ENCODE measurements at regions not wholly inside any gene's neighbourhood (a gene's known extent, or its start where the extent isn't known, plus 50 kb on each side); places are given as distances from the start of the nearest gene placed in this dataset.

DNA sequence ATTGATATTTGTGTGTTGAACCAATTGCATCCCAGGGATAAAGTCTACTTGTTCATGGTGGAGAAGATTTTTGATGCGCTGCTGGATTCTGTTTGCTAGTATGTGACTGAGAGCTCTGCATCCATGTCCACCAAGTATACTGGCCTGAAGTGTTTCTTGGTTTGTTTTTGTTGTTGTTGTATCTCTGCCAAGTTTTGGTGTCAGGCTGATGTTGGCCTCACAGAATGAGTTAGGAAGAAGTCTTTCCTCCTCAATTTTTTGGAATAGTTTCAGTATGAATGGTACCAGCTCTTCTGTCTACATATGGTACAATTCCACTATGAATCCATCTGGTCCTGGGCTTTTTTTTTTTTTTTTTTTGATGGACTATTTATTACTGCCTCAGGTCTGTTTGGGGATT lies 50.9 kb upstream of the OSTN start:
- TF ChIP-seq, protein P1, sequence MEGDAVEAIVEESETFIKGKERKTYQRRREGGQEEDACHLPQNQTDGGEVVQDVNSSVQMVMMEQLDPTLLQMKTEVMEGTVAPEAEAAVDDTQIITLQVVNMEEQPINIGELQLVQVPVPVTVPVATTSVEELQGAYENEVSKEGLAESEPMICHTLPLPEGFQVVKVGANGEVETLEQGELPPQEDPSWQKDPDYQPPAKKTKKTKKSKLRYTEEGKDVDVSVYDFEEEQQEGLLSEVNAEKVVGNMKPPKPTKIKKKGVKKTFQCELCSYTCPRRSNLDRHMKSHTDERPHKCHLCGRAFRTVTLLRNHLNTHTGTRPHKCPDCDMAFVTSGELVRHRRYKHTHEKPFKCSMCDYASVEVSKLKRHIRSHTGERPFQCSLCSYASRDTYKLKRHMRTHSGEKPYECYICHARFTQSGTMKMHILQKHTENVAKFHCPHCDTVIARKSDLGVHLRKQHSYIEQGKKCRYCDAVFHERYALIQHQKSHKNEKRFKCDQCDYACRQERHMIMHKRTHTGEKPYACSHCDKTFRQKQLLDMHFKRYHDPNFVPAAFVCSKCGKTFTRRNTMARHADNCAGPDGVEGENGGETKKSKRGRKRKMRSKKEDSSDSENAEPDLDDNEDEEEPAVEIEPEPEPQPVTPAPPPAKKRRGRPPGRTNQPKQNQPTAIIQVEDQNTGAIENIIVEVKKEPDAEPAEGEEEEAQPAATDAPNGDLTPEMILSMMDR (IDR thresholded peaks at IDR 0.05; ENCODE audit: low read depth, low read length), result no peak
- ChIA-PET POLR2A (no interaction called here), CTCF (no interaction called here)
- H3K4me3 ChIP-seq (ENCODE audit: low read depth, low read length), result no peak overlapping the region
- no peaks in the 10 kb centered on the region for H3K27me3 ChIP-seq (ENCODE audit: control insufficient read depth, insufficient read depth, low read length)
- peaks cover 2% of the 10 kb centered on the region; the same call in 1 of the 2 replicates for H3K9me3 ChIP-seq (ENCODE audit: control insufficient read depth, insufficient read depth, low read length)
- no peak overlapping the region for H3K27ac ChIP-seq (ENCODE audit: low read depth, low read length)
- DNase-seq (ENCODE audit: low read depth, low spot score), result no peak

DNA sequence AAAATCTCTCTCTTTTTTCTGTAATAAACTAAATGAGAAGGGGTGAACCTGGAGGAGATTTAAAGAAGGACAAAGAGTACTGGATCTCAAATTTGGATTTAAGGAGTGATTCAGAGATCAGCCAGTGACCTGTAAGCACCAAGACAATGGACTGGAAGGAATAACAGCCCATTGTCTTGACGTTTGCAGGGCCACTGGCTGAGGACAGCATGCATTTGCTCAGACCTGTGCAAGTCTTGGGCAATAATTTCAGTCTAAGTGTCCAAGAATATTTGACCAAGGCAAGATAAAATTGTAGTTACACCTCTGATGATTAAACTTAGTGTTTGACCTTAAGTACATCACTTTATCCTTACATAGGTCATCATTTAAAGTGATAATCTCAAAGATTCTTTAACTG lies 55.8 kb upstream of the OSTN start:
- no peak for DNase-seq (ENCODE audit: low read depth, low spot score)
- Histone ChIP-seq H3K27me3 (ENCODE audit: control insufficient read depth, insufficient read depth, low read length) (no peaks in the 10 kb centered on the region), H3K27ac (ENCODE audit: low read depth, low read length) (no peak overlapping the region), H3K4me3 (ENCODE audit: low read depth, low read length) (no peak overlapping the region), H3K9me3 (ENCODE audit: control insufficient read depth, insufficient read depth, low read length) (peaks cover 2% of the 10 kb centered on the region; the same call in 1 of the 2 replicates)
- TF ChIP-seq, protein P1 (IDR thresholded peaks at IDR 0.05; ENCODE audit: low read depth, low read length), result no peak
- ChIA-PET CTCF (interaction anchor here (0.9 kb wide), 1 partner anchor 441 kb away, joined by 3 read pairs; no protein-coding TSS in a partner anchor), POLR2A (no interaction called here)

DNA sequence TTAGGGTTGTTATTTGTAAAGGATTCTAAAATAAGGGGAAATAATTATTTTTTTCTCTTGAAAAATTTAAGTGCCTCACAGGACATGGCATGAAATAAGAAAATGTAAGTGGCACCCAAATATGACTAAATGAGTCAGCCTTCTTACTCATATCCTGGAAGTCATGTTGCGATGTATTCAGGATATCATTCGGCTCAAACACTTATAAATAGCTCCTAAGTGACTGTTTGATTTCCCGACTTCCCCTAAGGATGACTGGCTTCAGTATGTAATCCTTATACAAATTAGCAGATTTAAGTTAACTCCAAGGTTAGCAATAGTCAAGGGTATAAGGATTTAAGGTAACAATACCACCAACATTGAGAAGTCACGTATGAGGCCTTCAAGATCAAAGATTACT lies 57.3 kb upstream of the OSTN start:
- CTCF ChIA-PET, result no interaction called here
- H3K4me3 ChIP-seq (ENCODE audit: low read depth, low read length), result no peak overlapping the region
- H3K27me3 ChIP-seq (ENCODE audit: control insufficient read depth, insufficient read depth, low read length), result no peaks in the 10 kb centered on the region
- H3K27ac ChIP-seq (ENCODE audit: low read depth, low read length), result no peak overlapping the region
- peak; percentile 24 for DNase-seq (ENCODE audit: low read depth, low spot score)
- POLR2A ChIA-PET, result no interaction called here
- peaks cover 2% of the 10 kb centered on the region; the same call in 1 of the 2 replicates for H3K9me3 ChIP-seq (ENCODE audit: control insufficient read depth, insufficient read depth, low read length)
- TF ChIP-seq, protein P1 (IDR thresholded peaks at IDR 0.05; ENCODE audit: low read depth, low read length), result no peak

DNA sequence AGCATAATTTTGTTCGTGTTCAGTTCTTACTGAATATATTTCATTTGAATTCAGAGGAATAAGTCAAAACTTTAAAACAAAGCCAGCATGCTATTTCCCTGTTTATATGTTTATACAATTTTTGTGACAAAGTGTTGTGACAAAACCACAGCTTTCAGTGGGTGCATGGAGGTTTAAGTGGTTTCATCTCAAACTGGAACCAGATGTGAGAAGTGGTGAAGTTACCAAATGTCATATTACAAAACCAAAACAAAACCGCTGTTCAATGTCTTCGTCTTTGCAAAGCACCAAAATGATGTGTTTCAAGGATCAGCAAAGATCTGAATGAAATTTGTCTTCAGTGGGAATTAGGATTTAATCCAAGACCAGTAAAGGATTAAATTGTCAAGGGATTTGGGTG lies 59.3 kb upstream of the OSTN start:
- TF ChIP-seq, protein P1 (IDR thresholded peaks at IDR 0.05; ENCODE audit: low read depth, low read length), result no peak
- Histone ChIP-seq H3K27me3 (ENCODE audit: control insufficient read depth, insufficient read depth, low read length) (no peaks in the 10 kb centered on the region), H3K27ac (ENCODE audit: low read depth, low read length) (no peak overlapping the region), H3K4me3 (ENCODE audit: low read depth, low read length) (no peak overlapping the region), H3K9me3 (ENCODE audit: control insufficient read depth, insufficient read depth, low read length) (peaks cover 2% of the 10 kb centered on the region; the same call in 1 of the 2 replicates)
- no peak for DNase-seq (ENCODE audit: low read depth, low spot score)
- CTCF ChIA-PET, result no interaction called here
- POLR2A ChIA-PET, result no interaction called here

DNA sequence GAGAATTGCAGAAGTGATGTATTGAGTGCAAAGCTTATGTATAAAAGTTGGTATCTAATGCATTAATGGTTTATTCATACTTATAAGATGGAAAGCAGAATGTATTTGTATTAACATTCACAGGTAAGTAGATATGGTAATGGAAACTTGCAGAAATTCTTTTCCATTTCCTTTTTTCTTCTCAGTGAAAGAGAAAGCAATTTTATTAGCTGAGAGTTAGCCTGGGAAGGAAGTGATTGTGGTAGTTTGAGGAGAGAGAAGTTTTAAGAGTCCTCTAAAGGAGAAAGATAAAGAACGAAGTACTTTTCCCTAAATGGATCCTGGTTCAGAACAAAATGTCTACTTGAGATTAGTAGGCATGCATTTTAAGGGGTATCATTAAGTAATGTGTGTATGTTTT lies 60.1 kb upstream of the OSTN start:
- Histone ChIP-seq H3K4me3 (ENCODE audit: low read depth, low read length) (no peak overlapping the region), H3K27me3 (ENCODE audit: control insufficient read depth, insufficient read depth, low read length) (no peaks in the 10 kb centered on the region), H3K9me3 (ENCODE audit: control insufficient read depth, insufficient read depth, low read length) (no peaks in the 10 kb centered on the region), H3K27ac (ENCODE audit: low read depth, low read length) (no peak overlapping the region)
- no peak for DNase-seq (ENCODE audit: low read depth, low spot score)
- CTCF ChIA-PET, result no interaction called here
- TF ChIP-seq, protein P1 (IDR thresholded peaks at IDR 0.05; ENCODE audit: low read depth, low read length), result no peak
- POLR2A ChIA-PET, result no interaction called here
